ENCODE measurements at regions not wholly inside any gene's neighbourhood (a gene's known extent, or its start where the extent isn't known, plus 50 kb on each side); places are given as distances from the start of the nearest gene placed in this dataset.

DNA sequence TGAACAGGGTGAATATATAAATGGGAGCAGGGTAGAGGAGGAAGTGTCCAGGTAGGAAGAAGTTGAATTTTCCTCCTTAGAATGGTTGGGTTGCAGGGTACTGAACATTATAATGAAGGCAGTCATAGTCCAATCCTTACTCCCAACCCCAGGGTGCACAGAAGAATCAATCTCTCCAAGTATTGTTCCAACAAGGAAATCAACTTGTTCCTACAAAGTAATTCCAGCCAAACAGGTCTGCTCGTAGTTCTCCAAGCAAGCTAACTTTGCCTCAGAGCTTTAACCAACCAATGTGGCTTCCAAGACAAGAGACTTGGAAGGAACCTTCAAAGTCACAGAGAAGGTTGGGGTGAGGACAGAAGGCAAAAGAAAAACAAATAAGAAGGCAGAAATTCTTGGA is 527.2 kb downstream of the MED13L start:
- no peak overlapping the region for H3K27ac ChIP-seq (ENCODE audit: low read length)
- H3K9me2 ChIP-seq (replicated peaks; ENCODE audit: low read length): no peaks in the 10 kb centered on the region
- TF ChIP-seq, protein P1, sequence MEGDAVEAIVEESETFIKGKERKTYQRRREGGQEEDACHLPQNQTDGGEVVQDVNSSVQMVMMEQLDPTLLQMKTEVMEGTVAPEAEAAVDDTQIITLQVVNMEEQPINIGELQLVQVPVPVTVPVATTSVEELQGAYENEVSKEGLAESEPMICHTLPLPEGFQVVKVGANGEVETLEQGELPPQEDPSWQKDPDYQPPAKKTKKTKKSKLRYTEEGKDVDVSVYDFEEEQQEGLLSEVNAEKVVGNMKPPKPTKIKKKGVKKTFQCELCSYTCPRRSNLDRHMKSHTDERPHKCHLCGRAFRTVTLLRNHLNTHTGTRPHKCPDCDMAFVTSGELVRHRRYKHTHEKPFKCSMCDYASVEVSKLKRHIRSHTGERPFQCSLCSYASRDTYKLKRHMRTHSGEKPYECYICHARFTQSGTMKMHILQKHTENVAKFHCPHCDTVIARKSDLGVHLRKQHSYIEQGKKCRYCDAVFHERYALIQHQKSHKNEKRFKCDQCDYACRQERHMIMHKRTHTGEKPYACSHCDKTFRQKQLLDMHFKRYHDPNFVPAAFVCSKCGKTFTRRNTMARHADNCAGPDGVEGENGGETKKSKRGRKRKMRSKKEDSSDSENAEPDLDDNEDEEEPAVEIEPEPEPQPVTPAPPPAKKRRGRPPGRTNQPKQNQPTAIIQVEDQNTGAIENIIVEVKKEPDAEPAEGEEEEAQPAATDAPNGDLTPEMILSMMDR (conservative IDR thresholded peaks at IDR 0.05; ENCODE audit: low read depth, low read length): no peak
- TF ChIP-seq EZH2 (IDR thresholded peaks at IDR 0.05; ENCODE audit: low read length, unreplicated experiment) (no peak), EZH2phosphoT487 (IDR thresholded peaks at IDR 0.05; ENCODE audit: borderline replicate concordance, low read length) (no peak)
- POLR2A ChIA-PET (ENCODE audit: unreplicated experiment): no interaction called here
- H3F3A ChIP-seq (ENCODE audit: low read length, unreplicated experiment): no peaks in the 10 kb centered on the region
- no peaks in the 10 kb centered on the region for H3K79me2 ChIP-seq (ENCODE audit: low read length)
- CTCF ChIA-PET: interaction anchor here (0.6 kb wide), 1 partner anchor 834 kb away, joined by 7 read pairs; no protein-coding TSS in a partner anchor
- peaks cover 47% of the 10 kb centered on the region for H3K27me3 ChIP-seq (ENCODE audit: low read length)
- no peak overlapping the region for H3K4me2 ChIP-seq (ENCODE audit: low read length)
- H3K4me3 ChIP-seq (ENCODE audit: low read length): no peak overlapping the region
- H4K20me1 ChIP-seq (ENCODE audit: low read length): no peaks in the 10 kb centered on the region
- ATAC-seq (no peak), DNase-seq (no peak)
- intact Hi-C loops (cut with micrococcal nuclease): loop anchor here (5.0 to 10.0 kb wide), 5 partner anchors 348 to 1766 kb away; no protein-coding TSS in a partner anchor
- no peaks in the 10 kb centered on the region for H3K9me3 ChIP-seq (ENCODE audit: low read length)
- no TSS peak for BruUV-seq (replicated peaks)
- no peak overlapping the region for H3K9ac ChIP-seq (ENCODE audit: low read length)
- no peaks in the 10 kb centered on the region for H3K36me3 ChIP-seq (ENCODE audit: low read depth, low read length)
- no peak overlapping the region for H2AFZ ChIP-seq (ENCODE audit: low read length)
- H3K4me1 ChIP-seq (ENCODE audit: insufficient read depth, low read length): peaks cover 9% of the 10 kb centered on the region; the same call in 1 of the 2 replicates

DNA sequence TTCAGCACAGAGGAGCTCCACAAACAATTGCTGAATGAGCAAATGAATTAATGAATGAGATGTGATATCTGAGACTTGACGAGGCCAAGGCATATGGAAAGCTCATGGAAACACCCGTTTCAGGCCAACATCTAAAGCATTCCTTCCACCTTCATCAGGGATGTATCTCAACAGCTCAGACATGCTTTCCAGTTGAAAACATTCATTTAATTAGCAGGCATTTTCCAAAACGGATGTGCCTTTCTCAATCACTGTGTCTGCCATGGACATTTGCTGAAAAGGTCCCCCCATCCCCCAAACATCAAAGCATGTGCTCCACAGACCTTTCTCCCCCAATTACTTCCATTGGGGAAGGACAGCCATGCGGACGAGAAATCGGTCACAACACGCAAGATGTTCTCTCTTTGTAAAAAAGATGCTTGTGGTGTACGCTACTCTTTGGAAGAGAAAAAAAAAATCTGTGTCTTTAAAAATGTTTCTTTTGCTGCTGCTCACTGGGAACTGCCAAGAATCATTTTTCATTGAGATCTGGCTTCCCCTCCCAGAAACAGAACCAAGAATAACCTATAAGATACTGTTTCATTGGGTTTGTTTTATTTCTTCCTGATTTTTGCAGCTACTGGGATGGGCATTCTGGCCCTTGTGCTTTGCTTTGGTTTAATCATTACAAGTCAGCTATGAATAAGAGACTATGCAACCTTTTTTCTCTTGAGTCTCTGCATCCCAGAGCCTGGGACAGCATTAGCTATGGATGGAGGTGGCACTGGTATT is 528.2 kb downstream of the MED13L start:
- POLR2A ChIA-PET (ENCODE audit: unreplicated experiment): no interaction called here
- CTCF ChIA-PET: no interaction called here
- Histone ChIP-seq H3K9me2 (replicated peaks; ENCODE audit: low read length) (no peaks in the 10 kb centered on the region), H3K27me3 (ENCODE audit: low read length) (peaks cover 42% of the 10 kb centered on the region), H3K4me1 (ENCODE audit: insufficient read depth, low read length) (peaks cover 9% of the 10 kb centered on the region; the same call in 1 of the 2 replicates), H3K4me2 (ENCODE audit: low read length) (no peak overlapping the region), H3K4me3 (ENCODE audit: low read length) (no peak overlapping the region), H3K9ac (ENCODE audit: low read length) (no peak overlapping the region), H3K36me3 (ENCODE audit: low read depth, low read length) (no peaks in the 10 kb centered on the region), H4K20me1 (ENCODE audit: low read length) (no peaks in the 10 kb centered on the region), H3K9me3 (ENCODE audit: low read length) (no peaks in the 10 kb centered on the region), H3K27ac (ENCODE audit: low read length) (no peak overlapping the region), H3F3A (ENCODE audit: low read length, unreplicated experiment) (no peaks in the 10 kb centered on the region), H3K79me2 (ENCODE audit: low read length) (no peaks in the 10 kb centered on the region), H2AFZ (ENCODE audit: low read length) (no peak overlapping the region)
- no TSS peak for BruUV-seq (replicated peaks)
- TF ChIP-seq EZH2phosphoT487 (IDR thresholded peaks at IDR 0.05; ENCODE audit: borderline replicate concordance, low read length) (no peak), EZH2 (IDR thresholded peaks at IDR 0.05; ENCODE audit: low read length, unreplicated experiment) (no peak)
- TF ChIP-seq, protein P1 (conservative IDR thresholded peaks at IDR 0.05; ENCODE audit: low read depth, low read length): no peak
- no peak for ATAC-seq
- no peak for DNase-seq
- intact Hi-C loops (cut with micrococcal nuclease): no loop called here

DNA sequence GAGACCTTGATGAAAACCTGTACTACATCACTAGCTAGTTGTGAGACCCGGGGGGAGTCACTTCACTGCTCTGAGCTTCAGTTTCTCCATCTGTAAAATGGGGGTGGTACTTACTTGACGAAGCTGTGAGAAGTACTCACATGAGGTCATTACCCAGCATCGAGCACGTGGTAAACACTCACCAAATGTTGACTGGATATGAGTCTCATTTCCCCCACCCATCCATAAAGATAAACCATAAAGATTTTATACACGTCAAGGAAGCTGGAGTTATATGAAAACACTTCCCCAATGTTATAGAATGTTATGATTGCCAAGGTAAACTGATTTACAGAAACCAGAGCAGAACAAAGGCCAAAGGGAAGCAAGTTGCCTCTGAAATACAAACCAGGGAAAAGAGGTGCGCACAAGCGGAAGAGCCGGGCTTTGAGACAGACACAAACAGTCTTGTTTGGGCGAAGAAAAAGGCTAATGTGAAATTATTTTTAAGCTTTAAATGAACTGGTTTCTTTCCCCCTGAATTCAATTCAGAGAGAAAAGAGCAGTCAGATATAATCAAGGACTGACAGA is 536.8 kb downstream of the MED13L start:
- POLR2A ChIA-PET (ENCODE audit: unreplicated experiment): no interaction called here
- Histone ChIP-seq H3K4me2 (ENCODE audit: low read length) (no peak overlapping the region), H3K9ac (ENCODE audit: low read length) (no peak overlapping the region), H3K79me2 (ENCODE audit: low read length) (no peaks in the 10 kb centered on the region), H3K27me3 (ENCODE audit: low read length) (peaks cover 35% of the 10 kb centered on the region), H3K4me1 (ENCODE audit: insufficient read depth, low read length) (no peaks in the 10 kb centered on the region), H3K9me3 (ENCODE audit: low read length) (no peaks in the 10 kb centered on the region), H2AFZ (ENCODE audit: low read length) (no peak overlapping the region), H3F3A (ENCODE audit: low read length, unreplicated experiment) (no peaks in the 10 kb centered on the region), H3K4me3 (ENCODE audit: low read length) (no peak overlapping the region), H3K9me2 (replicated peaks; ENCODE audit: low read length) (no peaks in the 10 kb centered on the region), H3K36me3 (ENCODE audit: low read depth, low read length) (no peaks in the 10 kb centered on the region), H3K27ac (ENCODE audit: low read length) (no peak overlapping the region), H4K20me1 (ENCODE audit: low read length) (no peaks in the 10 kb centered on the region)
- intact Hi-C loops (cut with micrococcal nuclease): no loop called here
- ATAC-seq (peak; percentile 71), DNase-seq (no peak)
- TF ChIP-seq EZH2 (IDR thresholded peaks at IDR 0.05; ENCODE audit: low read length, unreplicated experiment) (no peak), EZH2phosphoT487 (IDR thresholded peaks at IDR 0.05; ENCODE audit: borderline replicate concordance, low read length) (no peak)
- TF ChIP-seq, protein P1 (conservative IDR thresholded peaks at IDR 0.05; ENCODE audit: low read depth, low read length): no peak
- no TSS peak for BruUV-seq (replicated peaks)
- CTCF ChIA-PET: no interaction called here
